Esophagus mucosa (tissue), 1 donor: ENCODE measurements at regions not wholly inside any gene's neighbourhood (a gene's known extent, or its start where the extent isn't known, plus 50 kb on each side); places are given as distances from the start of the nearest gene placed in this dataset.

Experiments used
- ATAC-seq: fragments of 200-7000 bp; cut with Tn5 transposase; one replicate; pipeline ENCODE4 v1.9.1; 2020
- donor health status: DM: yes; HTN: yes; CAD: no.

DNA sequence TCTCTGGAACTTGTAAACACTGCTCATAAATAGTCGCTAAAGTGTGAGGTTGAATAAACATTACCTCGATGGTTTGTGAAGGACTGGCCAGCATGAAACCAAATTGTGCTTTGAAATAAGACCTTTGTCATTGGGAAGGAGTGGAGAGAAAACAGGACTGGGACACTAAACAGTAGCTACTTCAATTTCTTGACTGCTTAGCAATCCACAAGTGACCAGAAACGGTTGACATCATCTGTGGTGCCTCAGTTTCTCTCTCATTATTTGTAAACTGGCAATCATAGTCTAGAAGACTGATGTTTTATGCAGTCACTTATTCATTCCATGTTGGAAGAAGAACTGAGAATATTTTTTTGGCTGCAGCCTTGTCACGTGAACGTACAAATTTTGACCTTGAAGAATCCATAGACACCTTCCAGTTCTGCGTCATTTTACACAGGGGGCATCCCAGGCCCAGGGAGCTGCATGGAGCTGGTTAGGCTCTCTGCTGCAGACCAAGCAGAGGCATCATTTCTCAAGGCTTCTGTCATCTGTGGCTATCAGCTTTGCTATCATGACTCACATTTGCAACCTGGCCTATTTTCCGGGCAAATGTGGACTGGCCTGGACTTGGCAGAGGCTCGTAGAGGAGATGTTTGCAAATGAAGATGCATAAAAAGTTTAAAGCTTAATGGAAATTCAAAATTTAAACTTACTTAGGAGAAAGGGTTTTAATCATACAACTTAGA lies 391.8 kb downstream of the FGF9 start:
- ATAC-seq = no peak

DNA sequence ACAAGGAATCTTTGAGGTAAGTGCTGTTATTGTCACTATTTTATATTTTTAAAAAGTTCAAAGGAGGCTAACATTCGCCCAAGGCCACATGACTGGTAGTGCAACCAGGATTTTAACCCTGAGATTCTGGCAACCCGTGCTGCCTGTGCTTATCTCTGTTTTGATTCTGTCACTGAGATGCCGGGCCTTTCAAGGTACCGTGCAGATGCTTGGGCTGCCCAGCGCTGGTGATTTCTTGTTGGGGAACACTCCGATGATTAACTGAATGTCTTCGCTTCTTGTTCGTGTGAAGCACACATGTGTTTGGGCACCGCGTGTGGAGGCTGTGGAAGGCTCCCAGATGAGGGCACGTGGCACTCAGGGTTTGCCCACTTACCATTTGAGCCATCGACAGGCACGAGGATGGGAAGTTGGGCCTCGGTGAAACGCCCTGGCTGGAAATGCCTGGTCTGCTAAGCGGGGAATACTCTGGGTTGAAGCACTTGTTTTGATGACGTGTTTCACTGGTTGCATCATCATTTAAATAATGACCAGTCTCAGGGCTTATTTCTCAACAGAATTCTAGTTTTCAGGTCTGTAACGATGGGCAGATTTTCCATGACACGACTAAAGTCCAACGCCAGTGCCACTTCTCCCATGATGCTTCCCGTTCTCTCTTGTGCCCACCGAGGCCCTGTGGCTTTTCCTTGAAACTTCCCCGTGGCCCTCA lies 392.7 kb downstream of the FGF9 start:
- ATAC-seq = no peak

DNA sequence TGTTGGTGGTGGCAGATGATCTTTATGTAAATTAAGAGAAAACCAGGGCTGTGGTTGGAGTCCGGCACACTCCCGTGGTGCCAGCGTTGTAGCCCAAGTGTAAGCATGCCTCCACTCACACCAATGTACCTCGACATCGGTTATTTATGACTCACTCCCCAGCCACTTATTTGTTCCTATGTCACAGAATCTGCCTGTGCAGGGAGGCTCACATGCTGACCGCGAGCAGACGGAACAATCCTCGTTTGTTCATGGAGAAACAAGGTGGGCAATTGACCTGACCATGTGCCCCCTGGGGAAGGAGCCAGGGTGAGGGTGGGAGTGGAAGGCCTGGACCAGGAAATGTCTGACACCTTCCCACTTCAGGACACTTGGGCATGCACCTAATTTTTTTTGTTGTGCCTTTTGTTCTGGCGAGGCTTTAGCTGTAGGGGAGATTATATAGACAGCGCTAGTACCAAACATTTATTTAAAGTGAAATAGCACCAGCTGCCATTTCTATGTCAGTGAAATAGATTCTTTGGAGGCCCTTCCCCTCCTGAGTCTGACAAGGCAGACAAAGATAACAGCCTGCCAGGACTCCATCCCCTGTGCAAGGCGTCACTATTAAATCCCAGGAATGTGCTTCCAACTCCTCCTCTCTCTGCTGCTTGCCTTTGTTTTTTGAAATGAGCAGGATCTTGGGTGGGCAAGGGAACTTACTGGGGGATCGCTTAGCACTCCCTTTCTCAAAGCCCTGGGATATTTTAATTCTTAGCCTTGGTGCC lies 394.2 kb downstream of the FGF9 start:
- no peak for ATAC-seq

DNA sequence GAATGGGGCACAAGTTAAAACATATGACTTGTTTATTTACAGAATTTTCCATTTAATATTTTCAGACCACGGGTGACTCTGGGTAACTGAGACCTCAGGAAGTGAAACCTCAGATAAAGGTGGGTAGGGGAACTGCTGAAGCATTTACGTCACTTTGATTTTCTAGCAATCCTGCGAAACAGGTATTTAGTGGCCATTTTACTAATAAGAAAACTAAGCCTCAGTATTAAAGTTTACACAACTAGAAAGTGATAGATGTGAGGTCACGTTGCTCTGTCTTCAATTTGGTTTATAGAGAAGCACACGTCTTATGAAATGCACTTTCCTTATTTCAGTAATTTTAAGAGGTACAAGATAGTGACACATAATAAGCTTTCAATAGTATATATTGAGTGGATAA lies 402.8 kb downstream of the FGF9 start:
- no peak for ATAC-seq

DNA sequence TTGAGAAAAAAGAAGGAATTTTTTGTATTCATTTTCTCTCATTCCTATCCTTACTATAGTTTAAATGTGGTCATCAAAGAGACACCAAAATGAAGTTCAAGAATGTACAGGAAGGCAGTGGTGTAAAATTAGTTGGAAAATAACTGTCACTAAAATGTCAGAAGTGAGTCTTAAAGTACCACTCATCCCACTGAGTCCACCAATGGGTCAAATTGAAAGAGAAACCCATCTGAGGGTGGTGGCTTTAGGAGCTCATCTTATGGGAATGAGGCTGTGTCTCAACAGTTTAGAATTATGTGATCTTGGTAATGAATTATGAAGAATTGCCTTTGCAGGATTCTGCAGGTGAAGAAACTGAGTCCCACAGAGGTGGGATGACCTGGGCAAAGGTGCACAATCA lies 403.5 kb downstream of the FGF9 start:
- ATAC-seq = no peak

DNA sequence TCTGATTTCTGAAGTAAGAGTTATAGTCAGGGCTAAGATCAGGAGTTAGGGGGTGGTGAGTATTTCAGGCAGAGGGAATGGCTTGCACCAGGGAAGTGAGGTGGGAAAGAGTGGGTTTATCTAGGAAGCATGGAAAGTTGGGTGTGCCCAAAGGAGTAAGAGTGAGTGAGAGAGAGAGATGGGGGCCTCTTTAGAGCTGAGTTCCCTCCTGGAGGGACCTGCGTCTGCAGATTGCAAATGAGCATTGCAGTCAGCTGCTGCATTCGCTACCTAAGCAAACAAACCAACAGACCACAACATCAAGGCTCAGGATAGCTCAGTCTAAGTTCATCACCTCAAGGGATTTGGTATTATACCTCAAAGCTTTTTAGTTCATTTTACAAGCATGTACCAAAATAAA lies 405.8 kb downstream of the FGF9 start:
- ATAC-seq = no peak

DNA sequence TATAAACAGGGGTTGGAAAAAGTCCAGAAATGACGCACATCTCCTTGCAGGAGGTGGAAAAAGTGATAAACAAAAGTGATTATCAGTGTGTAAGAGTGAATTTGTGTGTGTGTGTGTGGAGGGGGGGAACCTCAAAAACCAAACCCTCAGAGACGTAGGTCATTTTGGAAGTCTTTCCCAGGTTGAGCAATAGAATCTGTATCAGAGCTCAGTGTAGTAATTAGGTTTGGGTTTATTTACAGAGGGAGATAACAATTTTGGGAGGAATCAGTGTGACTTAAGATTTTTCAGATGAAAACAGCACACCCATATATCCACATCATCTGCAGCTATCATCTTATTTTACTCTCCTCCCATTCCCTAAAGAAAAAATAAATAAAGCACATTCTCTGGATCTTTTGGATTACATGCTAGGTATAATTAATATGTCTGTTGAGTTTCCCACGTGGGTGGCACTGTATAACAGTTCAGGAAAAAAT lies 406.4 kb downstream of the FGF9 start:
- no peak for ATAC-seq

DNA sequence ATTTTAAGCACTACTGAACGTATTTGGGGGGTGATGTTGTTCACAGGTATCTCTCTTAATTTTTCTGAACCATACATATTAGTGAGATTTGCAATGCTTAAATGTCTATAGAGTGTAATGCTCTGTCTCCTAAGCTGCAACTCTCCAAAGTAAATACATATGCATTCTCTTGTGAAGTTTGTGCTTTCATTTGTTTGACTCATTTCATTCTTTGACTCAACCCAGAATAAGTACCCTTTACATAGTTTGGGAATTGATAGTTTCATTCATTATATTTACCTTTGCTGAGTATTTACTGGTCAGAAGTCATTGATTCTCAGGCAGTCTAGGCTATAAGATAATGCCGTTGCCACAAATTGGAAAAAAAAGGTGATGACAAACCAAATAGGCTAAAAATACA lies 406.9 kb downstream of the FGF9 start:
- ATAC-seq = no peak

DNA sequence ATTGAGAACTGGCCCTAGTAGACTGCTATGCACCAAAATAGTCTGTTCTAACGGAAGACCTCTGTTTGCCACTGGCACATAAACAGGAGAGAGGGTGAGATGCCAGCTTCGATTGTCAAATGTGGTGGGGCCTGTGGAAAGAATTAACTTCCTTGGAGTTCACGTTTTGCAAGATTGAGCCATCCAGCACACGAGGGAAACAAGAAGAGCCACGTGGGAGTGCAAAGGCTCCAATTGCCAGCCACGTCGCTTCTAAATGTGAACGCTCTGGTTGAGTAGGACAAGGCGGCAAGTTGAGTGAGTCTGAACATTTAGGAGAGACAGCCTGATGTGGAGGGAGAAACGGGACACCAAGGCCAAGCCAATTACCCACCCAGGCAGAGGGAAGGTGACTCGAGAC lies 409.1 kb downstream of the FGF9 start:
- ATAC-seq = no peak

DNA sequence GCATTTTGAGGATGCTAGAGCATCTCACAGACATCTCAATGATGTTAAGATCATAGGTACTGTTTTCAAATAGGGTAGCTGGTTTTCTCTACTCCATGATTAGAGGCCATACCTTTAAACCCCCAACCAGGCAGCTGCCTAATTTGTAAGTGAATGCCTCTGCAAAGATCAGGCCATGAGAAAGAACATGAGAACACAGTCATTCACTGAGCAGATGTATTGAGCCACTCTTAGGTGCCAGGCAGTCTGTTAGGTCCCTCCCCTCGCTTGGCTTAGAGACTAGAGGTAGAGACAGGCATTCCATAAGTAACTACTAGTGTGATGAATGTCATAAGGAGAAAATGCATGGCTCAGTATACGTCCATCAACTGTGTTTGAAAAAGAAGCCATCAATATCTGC lies 410.0 kb downstream of the FGF9 start:
- ATAC-seq = no peak

DNA sequence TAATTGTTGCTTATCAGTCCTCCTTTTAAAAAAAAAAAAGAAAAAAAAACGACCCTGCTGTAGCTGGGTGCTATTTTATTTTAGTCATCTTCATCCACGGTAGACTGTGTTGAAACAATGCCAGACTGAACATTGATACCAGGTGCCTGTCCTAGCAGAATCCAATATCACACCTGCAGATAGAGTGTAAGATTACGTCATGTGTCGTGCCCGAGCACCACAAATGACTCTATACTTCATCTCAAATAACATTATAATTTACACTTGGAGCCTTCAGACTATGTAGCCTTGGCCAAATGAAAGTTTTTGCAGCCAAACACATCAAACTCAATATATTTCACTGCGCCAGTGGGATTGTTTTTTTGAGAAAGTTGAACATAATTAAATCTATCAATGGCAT lies 410.6 kb downstream of the FGF9 start:
- ATAC-seq = no peak

DNA sequence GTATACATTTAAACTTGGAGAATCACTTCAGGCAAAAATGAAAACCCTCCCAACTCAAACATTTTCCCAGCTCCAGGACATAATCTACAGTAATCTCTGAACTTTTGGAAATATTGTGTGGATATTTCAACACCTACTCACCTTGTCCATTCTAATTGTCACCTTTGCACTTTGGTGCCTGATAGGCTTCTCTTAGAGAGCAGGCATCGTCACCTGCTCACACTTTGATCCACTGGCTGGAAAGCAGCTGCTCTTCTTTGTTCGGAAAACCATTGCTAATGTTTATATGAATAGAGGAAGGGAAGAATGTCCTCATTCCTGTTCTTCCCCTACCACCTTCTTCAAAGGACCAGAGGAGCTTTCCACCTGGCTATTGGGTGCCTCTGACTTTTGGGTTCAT lies 411.2 kb downstream of the FGF9 start:
- ATAC-seq = no peak

DNA sequence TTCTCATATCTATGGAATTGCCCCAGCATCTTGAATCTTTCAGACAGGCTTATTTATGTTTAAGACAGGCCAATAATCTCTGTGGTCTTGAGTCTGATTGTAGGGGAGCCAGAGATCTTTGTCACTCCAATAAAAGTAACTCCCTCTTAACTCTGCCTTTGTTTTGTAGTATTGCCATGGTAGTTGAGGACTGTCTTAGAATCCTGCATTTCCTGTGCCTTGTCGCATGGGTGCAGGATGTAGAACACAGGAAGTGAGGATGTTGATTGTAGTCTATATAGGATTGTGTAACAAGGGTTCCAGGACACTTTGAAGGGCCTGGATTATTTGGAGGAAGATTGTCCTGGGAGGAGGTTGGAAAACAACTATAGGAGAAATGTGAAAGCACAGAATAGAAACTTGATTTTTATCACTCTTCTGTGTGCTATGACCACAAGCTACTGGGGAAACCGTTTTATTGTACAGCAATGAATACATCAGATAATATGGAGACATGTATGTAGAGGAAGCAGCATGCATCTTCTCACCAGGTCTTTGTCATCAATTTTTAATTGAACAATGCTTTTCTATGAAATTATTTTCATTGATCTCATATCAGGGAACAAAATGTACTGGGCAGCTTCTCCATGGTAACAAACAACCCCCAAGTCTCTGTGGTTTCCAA lies 411.7 kb downstream of the FGF9 start:
- no peak for ATAC-seq

DNA sequence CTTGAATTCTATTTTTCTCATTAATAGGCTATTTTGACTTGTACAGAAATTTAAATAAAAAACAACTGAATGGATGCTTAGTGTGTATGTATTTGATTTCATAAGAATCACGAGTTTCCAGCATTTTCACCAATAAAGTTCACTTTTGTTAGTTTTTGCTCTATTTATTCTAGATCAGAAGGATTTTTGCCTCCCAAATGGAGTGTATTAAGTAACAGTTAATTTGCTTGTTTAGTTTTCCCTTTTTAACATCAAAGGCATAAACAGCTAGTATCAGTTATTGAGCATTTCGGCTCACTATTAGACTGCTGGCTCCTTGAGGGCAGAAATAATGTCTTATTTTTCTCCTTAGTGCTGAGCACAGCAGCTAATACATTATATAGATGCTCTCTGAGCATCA lies 414.1 kb downstream of the FGF9 start:
- ATAC-seq = no peak

DNA sequence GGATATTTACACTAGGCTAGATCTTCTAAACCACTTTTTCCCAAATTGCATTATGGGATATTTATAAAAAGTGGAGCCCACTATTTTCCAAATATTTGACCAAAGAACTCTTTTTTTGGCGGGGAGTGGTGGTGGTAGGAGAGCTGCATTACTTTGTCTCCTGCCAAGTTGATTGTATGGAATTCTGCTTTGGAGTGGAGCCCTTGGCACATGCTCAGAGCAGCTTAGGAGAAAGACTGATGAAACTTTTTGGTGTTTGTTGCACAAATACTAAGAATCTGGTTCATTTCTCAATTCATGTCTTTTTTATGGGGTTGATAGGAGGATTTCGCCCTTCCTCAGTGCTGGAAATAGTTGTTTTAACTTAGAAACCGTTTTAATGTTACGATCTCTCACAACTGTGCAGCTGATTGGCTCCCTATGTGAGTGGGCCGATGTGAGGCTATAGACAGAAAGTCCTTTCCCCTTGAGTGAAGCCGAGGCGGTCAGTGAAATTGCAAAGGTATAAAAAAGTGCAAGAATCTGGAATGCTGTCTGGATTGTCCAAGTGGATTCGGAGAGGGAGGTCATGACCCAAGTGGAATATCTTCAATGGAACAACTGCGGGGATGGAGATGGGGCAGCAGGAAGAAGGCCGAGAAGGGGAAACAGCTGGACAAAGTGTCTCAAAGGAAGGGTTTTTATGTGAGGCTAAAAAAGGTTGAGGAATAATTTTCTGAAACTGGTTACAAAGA lies 415.9 kb downstream of the FGF9 start:
- ATAC-seq = no peak

DNA sequence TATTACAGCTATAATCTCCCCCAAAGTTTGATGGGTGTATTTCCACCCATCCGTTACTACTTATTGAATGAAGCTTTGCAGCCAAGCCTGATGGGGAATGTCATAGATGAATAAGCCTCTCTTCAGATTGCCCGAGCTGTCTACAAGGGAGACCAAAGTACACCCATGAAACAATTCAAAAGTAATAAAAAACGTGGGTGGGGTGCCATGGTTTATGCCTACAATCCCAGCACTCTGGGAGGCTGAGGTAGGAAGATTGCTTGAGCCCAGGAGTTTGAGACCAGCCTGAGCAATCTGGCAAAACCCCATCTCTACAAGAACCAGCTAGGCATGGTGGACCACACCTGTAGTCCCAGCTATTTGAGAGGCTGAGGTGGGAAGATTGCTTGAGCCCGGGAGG lies 419.2 kb downstream of the FGF9 start:
- no peak for ATAC-seq

DNA sequence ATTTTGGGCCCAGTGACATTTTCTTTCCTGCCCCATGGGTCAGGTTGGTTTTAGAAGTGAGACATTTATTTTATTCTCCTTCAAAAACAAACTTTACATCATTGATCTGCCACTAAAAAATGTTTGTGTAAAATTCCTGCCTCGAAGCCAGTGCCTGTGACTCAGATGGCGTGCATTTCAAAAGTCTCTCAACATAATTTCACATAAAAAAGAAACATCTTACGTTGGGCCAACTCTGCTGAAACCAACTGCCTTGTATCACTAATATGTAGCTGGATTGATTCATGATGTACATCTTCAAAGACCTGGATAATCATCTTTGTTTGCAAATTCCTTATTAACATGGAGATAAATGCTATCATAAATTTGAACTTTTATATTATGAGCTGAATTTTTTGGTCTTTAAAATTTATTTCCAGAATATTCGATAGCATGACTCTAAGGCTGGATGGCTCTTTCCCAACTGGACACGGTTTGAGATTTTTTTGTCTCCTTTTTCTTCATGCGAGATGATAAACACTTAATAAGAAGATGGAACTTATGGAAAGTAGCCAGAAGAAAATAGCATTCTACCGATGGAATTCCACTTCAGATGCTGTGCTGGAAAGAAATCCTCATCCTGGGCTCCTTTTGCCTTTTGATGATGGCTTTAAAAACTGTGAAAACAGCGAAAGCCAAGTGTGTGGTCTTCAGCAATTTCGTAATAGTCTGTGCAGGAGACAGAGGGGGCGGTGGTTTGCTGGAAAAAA lies 420.5 kb downstream of the FGF9 start:
- no peak for ATAC-seq

DNA sequence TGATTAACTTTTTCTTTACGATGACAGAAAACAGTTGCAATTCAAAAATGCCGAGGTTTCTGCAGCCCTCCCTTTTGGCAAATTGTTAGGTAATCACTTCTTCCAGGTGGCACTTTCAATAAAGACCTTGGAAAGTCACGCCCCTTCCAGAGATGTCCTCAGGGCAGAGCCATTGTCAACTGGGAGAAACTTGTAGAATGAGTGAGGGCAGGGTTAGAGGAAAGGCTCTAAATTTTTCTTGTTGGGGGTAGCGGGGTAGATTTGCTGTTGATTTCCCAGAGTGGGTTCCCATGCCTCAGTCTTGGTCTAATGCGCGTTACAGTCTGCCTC lies 421.1 kb downstream of the FGF9 start:
- no peak for ATAC-seq

DNA sequence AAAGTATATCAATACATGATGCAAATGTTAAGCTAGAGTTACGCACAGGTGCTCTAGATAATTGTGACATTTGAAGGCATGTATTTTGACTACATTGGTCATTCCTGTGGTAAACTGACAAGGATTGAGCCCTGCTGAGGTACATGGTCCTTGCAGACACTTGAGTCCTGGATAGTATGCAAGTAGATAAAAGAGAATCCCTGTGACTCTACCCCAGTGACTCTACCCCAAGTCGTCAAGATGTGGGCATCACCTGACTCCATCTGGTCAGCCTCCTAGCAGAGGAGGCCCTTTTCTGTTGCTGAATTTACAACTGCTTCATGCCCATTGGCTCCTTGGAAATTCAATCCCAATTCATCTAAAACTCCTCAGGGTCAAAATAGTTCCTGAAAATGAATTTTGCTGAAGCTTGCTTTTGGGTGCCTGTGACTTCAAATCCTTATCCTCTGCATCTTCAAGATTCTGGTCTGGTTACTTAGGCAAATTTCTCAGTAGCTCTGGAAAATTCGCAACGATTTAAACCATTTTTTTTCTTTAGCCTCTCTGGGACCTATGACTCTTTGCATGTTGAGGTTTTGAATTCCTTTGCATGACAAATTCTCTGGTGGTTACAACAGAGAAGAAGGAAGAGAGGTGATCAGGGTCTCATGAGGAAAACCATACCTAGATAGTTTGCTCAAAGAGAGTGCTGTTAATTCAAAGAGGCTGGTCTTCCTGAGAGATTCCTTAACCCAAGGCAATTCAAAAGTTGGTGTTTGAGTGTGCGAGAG lies 422.1 kb downstream of the FGF9 start:
- ATAC-seq = no peak

DNA sequence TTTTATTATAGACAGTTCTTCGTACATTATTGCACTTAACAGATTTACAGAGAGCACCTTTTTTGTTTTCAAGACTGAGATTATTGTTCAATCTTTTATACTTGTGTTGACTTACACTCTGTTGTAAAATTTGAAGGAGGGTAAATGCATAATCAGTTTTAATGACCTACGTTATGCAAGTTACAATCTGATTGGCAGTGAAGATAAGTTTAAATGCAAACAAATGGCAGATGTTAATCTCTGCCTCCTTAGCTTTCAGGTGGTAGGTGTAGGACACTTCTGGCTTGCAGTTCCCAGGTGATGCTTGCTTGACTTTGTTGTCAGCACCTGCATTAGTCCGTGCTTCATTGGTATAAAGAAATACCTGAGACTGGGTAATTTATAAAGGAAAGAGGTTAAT lies 424.9 kb downstream of the FGF9 start:
- ATAC-seq = no peak

DNA sequence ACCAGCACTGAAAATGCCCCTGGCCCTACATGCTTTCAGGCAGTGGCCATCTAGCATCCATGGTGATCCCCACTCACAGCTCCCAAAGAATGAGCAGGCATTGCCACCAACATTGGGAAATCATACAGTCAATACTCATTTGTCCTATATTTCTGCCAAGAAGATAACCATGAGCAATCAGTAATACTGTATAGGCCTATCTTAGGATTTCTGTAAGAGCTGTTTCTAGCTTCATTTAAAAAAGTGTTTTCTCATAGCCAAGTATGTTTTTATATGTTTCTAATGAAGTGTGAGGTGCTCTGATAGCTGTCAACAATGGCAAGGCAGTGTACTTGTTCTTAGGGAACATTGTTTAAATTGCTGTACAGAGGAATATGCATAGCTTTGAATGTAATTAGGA lies 428.7 kb downstream of the FGF9 start:
- no peak for ATAC-seq
